H54 (cell line): ENCODE measurements at regions not wholly inside any gene's neighbourhood (a gene's known extent, or its start where the extent isn't known, plus 50 kb on each side); places are given as distances from the start of the nearest gene placed in this dataset.
"Not testable (repeated sequence)": the region's sequence is repeated elsewhere in the genome, so short reads cannot be mapped to it uniquely, and the experiment has no call there.

Experiments used
- DNase-seq: peaks from one replicate; pipeline ENCODE4 v3.0.0; 2011; ENCODE audit warnings: low spot score, mixed read lengths; ENCODE audit not compliant: insufficient read length
- FAIRE-seq: peaks from 3 replicates; lab custom pipeline; 2011; peaks lifted over from hg19 to GRCh38; lab: Jason Lieb, UNC
- POLR2A ChIP-seq: IDR thresholded peaks from 2 replicates; pipeline ENCODE4 v1.6.1; 2011; ENCODE audit warnings: low read depth, mild to moderate bottlenecking, low read length

GRCh38 chr18:56445422-56445821 lies 193.0 kb downstream of the TXNL1 start:
- FAIRE-seq: no peak
- no peak for DNase-seq
- no peak for TF ChIP-seq POLR2A

GRCh38 chr18:56444201-56444600 lies 194.2 kb downstream of the TXNL1 start:
- FAIRE-seq (no peak), DNase-seq (no peak)
- TF ChIP-seq POLR2A: no peak

- DNase-seq (no peak), FAIRE-seq (no peak)
- no peak for TF ChIP-seq POLR2A
Measured at GRCh38 chr18:56443166-56443907, 195.1 kb downstream of the TXNL1 start.

DNA sequence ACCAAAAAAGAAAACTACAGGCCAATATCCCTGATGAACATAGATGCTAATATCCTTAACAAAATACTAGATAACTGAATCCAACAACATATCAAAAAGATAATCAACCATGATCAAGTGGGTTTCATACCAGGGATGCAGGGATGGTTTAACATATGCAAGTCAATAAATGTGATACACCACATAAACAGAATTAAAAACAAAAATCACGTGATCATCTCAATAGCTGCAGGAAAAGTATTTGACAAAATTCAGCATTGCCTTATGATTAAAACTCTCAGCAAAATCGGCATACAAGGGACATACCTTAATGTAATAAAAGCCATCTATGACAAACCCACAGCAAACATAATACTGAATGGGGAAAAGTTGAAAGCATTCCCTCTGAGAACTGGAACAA lies 199.9 kb downstream of the TXNL1 start:
- not testable (repeated sequence) for DNase-seq, FAIRE-seq

- DNase-seq (no peak), FAIRE-seq (no peak)
- TF ChIP-seq POLR2A: no peak
Measured at GRCh38 chr18:56436651-56437050, 201.7 kb downstream of the TXNL1 start.

DNA sequence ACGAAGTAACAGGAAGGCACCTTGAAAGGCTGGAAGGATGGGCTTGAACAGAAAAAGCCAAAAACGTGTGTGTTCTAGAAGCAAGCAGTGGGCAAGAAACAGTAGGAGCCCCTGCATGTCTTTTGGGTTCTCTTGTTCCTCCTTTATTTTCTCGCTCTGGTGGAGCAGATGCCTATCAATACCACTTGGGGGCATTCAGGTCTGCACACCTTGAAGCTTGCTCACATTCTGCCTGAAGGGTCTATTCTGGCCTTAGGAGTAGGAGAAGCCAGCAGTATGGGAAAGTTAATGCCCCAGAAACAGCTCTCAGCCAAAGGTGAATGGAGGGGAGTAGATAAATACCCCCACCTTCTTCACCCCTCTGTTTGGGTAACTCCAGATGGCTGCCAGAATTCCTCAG lies 204.5 kb downstream of the TXNL1 start:
- no peak for TF ChIP-seq POLR2A
- FAIRE-seq: no peak
- DNase-seq: no peak

GRCh38 chr18:56431551-56431950 lies 206.8 kb downstream of the TXNL1 start:
- no peak for DNase-seq
- FAIRE-seq: no peak
- TF ChIP-seq POLR2A: no peak

DNA sequence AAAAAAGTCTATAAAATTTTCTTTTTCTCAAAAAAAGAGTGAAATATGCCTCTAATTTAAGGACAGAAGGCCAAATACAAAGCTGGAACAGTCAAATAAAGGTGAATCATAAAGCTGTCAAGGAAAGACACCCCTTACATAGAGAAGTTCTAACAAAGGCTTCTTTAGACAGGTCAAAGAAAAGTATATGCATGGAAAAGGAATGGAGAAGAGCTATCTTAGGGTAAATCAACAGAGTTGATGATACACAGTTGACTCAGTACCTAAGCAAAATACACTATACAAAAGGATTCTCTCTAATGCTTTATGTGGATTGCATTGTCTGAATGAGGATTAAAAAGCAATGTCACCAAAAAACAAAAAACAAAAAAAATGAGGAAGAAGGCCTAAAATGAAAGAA lies 214.8 kb downstream of the TXNL1 start:
- TF ChIP-seq POLR2A: no peak
- FAIRE-seq: no peak
- no peak for DNase-seq

- FAIRE-seq: no peak
- no peak for DNase-seq
- TF ChIP-seq POLR2A: no peak
Measured at GRCh38 chr18:56421647-56422046, 216.7 kb downstream of the TXNL1 start.

DNA sequence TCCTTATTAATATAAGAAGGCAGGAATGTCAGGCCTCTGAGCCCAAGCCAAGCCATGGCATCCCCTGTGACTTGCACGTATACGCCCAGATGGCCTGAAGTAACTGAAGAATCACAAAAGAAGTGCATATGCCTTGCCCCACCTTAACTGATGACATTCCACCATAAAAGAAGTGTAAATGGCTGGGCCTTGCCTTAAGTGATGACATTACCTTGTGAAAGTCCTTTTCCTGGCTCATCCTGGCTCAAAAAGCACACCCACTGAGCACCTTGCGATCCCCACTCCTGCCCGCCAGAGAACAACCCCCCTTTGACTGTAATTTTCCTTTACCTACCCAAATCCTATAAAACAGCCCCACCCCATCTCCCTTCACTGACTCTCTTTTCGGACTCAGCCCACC lies 217.5 kb downstream of the TXNL1 start:
- DNase-seq, FAIRE-seq: not testable (repeated sequence)

DNA sequence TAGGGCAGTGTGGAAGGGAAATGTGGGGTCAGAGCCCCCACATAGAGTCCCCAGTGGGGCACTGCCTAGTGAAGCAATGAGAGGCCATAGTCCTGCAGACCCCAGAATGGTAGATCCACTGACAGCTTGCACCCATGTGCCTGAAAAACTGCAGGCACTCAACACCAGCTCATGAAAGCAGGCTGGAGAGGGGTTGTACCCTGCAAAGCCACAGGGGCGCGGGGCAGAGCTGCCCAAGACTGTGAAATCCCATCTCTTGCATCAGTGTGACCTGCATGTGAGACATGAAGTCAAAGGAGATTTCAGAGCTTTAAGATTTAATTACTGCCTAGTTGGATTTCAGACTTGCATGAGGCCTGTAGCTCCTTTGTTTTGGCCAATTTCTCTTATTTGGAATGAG lies 224.0 kb downstream of the TXNL1 start:
- no peak for DNase-seq
- TF ChIP-seq POLR2A: no peak
- no peak for FAIRE-seq

DNA sequence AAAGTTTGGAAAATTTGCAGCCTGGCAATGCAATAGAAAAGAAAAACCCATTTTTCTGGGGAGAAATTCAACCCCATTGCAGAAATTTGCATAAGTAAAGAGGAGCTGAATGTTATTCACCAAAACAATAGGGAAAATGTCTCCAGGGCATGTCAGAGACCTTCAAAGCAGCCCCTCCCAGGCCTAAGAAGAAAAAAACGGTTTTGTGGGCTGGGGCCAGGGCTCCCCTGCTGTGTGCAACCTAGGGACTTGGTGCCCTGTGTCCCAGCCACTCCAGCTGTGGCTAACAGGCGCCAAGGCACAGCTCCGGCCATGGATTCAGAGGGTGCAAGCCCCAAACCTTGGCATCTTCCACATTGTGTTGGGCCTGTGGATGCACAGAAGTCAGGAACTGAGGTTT lies 224.5 kb downstream of the TXNL1 start:
- DNase-seq: no peak
- no peak for TF ChIP-seq POLR2A
- FAIRE-seq: no peak

GRCh38 chr18:56412951-56413350 lies 225.4 kb downstream of the TXNL1 start:
- DNase-seq: no peak
- no peak for TF ChIP-seq POLR2A
- FAIRE-seq: no peak

- DNase-seq: no peak
- no peak for FAIRE-seq
- TF ChIP-seq POLR2A: no peak
Measured at GRCh38 chr18:56409736-56410135, 228.7 kb downstream of the TXNL1 start.

- no peak for TF ChIP-seq POLR2A
- DNase-seq (no peak), FAIRE-seq (no peak)
Measured at GRCh38 chr18:56407646-56408180, 230.7 kb downstream of the TXNL1 start.

- FAIRE-seq (peak; percentile 69), DNase-seq (peak; percentile 7)
- no peak for TF ChIP-seq POLR2A
Measured at GRCh38 chr18:56402872-56403516, 235.4 kb downstream of the TXNL1 start.
